GM19452 (cell line): ENCODE measurements at regions not wholly inside any gene's neighbourhood (a gene's known extent, or its start where the extent isn't known, plus 50 kb on each side); places are given as distances from the start of the nearest gene placed in this dataset.

Experiments
- ATAC-seq: cut with Tn5 transposase; IDR thresholded peaks from one replicate; pipeline ENCODE4 v1.9.1; 2021; ENCODE audit not compliant: unreplicated experiment

DNA sequence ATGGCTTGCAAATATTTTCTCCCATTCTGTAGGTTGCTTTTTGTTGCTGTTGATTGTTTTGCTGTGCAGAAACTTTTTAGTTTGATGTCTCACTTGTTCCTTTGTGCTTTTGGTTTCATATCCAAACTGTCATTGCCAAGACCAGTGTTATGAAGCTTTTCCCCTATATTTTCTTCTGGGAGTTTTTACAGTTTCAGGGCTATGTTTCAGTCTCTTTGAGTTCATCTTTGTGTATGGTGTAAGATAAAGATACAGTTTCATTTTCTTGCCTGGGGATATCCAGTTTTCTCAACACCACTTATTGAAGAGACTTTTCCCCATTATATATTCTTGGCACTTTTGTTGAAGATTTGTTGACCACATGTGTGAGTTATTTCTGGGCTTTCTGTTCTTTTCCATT is 139.9 kb downstream of the MRPL57 start:
- no peak for ATAC-seq

DNA sequence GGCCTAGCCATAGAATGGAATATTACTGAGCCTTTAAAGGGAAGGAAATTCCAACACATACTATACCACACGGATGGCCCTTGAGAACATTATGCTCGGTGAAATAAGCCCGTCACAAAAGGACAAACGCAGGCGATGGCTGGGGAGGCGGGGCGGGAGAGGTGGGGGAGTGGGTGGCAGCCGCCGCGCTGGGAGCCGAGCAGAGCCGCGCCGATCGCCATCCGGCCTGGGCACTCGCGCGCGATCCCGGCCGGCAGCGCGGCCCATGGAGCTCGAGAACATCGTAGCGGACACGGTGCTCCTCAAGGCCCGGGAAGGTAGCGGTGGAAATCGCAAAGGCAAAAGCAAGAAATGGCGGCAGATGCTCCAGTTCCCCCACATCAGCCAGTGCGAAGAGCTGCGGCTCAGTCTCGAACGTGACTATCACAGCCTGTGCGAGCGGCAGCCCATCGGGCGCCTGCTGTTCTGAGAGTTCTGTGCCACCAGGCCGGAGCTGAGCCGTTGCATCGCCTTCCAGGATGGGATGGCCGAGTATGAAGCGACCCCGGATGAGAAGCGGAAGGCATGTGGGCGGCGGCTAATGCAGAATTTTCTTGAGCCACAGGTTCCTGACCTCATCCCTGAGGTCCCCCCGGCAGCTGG is 140.1 kb downstream of the ZDHHC20 start:
- no peak for ATAC-seq

DNA sequence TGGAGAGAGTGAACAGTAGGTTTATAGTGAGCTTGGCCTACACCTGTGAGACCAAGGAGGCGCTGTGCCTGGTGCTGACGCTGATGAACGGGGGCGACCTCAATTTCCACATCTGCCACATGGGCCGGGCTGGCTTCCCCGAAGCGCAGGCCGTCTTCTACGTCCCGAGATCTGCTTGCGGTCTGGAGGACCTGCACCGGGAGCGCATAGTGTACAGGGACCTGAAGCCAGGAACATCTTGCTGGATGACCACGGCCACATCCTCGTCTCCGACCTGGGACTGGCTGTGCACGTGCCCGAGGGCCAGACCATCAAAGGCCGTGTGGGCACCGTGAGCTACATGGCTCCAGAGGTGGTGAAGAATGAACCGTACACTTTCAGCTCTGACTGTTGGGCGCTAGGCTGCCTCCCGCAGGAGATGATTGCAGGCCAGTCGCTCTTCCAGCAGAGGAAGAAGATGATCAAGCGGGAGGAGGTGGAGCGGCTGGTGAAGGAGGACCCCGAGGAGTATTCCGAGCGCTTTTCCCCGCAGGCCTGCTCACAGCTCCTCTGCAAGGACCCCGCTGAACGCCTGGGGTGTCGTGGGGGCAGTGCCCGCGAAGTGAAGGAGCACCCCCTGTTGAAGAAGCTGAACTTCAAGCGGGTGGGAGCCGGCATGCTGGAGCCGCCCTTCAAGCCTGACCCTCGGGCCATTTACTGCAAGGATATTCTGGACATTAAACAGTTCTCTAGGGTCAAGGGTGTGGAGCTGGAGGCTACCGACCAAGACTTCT is 139.0 kb downstream of the ZDHHC20 start:
- no peak for ATAC-seq

DNA sequence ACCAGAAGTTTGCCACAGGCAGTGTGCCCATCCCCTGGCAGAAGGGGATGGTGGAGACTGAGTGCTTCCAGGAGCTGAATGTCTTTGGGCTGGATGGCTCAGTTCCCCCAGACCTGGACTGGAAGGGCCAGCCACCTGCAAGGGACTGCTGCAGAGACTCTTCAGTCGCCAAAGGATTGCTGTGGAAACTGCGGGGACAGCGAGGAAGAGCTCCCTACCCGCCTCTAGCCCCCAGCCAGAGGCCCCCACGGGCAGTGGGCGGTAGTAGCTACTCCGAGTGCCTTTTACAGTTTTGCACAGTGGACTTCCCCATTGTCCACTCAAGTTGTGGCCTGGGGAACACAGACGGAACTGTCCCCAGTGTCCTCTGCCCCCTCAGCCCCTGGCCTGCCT is 138.5 kb downstream of the ZDHHC20 start:
- no peak for ATAC-seq

DNA sequence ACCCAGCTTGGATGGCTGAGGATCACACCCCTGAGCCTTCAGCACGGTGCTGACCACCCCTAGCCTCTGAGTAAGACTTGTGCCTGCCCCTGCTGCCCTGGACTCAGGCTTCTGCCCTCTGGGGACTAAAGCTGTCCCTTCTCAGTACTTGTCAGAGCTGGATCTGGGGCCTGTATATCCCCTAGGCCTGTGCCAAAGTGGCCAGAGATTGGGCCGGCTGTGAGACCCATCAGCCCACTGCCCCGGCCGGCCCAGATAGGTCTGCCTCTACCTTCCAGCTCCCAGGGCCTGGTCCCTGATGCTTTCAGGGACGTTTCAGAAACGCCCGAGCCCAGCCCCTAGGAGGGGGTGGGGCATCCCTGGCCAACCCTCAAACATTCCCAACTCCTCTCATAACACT is 137.8 kb downstream of the ZDHHC20 start:
- no peak for ATAC-seq

DNA sequence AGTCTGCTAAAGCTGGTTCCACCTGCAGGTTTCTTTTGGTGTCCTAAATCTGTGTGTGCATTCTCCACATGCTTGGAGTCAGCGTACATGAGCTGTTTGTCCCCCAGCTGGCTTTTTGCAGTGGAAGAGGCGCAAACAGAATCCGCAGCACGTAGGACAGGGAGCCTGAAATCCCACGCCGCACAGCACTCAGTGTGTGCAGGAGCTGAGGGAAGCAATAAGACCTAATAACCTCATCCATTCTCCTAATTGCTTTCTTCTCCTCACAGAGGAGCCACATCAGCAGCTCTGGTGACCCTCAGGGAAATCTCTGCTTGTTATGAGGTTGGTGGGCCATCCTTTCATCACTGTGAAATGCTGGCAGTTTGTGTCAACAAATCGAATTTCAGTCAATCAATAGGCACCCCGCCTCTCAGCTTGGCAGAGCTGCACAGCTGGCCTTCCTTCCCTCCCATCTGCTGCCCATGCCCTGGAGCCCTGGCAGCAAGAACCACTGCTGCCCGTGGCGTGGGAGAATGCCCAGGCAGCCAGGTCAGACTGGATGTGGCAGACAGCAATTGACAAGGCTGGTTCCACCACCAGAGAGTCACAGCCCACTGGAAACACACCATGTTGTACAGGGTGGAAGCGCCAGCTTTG is 136.7 kb downstream of the ZDHHC20 start:
- ATAC-seq: no peak
